ENCODE measurements at regions not wholly inside any gene's neighbourhood (a gene's known extent, or its start where the extent isn't known, plus 50 kb on each side); places are given as distances from the start of the nearest gene placed in this dataset.

DNA sequence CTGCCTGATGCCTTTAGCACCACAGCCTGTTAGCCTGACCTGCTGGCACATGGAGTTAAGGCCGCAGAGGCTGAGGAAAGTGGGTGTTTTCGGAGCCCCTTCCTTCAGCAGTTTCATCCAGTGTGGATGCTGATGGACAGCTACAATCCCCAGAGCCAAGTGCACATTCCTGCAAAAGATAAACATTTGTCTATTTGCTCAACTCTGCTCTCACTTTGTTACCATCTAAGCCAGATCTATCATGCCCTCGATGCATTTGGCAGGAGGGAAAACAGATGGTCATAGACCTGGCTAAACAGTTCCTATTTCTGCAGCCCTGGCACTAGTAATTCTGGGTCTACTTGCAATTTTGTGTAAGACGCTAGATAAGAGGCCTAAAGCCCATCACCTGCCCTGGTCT lies 312.9 kb upstream of the RASGRP1 start:
- H2BK120ac ChIP-seq (replicated peaks; ENCODE audit: low read depth, low read length): no peak overlapping the region
- TF ChIP-seq EGR1 (IDR thresholded peaks at IDR 0.05; ENCODE audit: borderline replicate concordance, low read depth, low read length): no peak
- no peak for TF ChIP-seq GTF2F1 (IDR thresholded peaks at IDR 0.05; ENCODE audit: borderline replicate concordance, low read depth, low read length)
- TF ChIP-seq, protein P1, sequence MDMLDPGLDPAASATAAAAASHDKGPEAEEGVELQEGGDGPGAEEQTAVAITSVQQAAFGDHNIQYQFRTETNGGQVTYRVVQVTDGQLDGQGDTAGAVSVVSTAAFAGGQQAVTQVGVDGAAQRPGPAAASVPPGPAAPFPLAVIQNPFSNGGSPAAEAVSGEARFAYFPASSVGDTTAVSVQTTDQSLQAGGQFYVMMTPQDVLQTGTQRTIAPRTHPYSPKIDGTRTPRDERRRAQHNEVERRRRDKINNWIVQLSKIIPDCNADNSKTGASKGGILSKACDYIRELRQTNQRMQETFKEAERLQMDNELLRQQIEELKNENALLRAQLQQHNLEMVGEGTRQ (IDR thresholded peaks at IDR 0.05; ENCODE audit: low read length): no peak
- TF ChIP-seq, protein P2, sequence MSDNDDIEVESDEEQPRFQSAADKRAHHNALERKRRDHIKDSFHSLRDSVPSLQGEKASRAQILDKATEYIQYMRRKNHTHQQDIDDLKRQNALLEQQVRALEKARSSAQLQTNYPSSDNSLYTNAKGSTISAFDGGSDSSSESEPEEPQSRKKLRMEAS (IDR thresholded peaks at IDR 0.05): no peak
- TF ChIP-seq RNF2 (IDR thresholded peaks at IDR 0.05; ENCODE audit: borderline replicate concordance, low read depth, low read length, missing control alignments, poor library complexity, severe bottlenecking): no peak
- no peak for TF ChIP-seq ASH2L (IDR thresholded peaks at IDR 0.05; ENCODE audit: low read length)
- no peak for TF ChIP-seq RFX5 (IDR thresholded peaks at IDR 0.05; ENCODE audit: borderline replicate concordance, low read depth, low read length)
- TF ChIP-seq SIN3A (conservative IDR thresholded peaks at IDR 0.05 in 1 of 2, IDR thresholded peaks at IDR 0.05 in 1 of 2; ENCODE audit: low read depth in 1 of 2, low read length in 2 of 2): no peak
- no peak for TF ChIP-seq SP4 (IDR thresholded peaks at IDR 0.05; ENCODE audit: low read length)
- FAIRE-seq: no peak
- H3K9me3 ChIP-seq (ENCODE audit: insufficient read depth in 2 of 2, low read depth in 1 of 2, low read length in 1 of 2): no peaks in the 10 kb centered on the region
- no peaks in the 10 kb centered on the region for H3K36me3 ChIP-seq (ENCODE audit: control insufficient read depth in 2 of 4, insufficient read depth in 4 of 4, low read length in 3 of 4)
- H4K91ac ChIP-seq (replicated peaks; ENCODE audit: insufficient read length, low read length): no peak overlapping the region
- ChIA-PET CTCF (ENCODE audit: partially characterized antibody) (no interaction called here), POLR2A (ENCODE audit: partially characterized antibody) (no interaction called here)
- no peaks in the 10 kb centered on the region for H3K79me1 ChIP-seq (ENCODE audit: low read depth, low read length)
- H3K14ac ChIP-seq (ENCODE audit: insufficient read length): no peak overlapping the region
- H3K79me2 ChIP-seq (ENCODE audit: control insufficient read depth in 1 of 2, insufficient read depth in 2 of 2, low read length in 2 of 2): no peaks in the 10 kb centered on the region
- H2BK15ac ChIP-seq (ENCODE audit: low read length): no peak overlapping the region
- no peaks in the 10 kb centered on the region for H3K4me1 ChIP-seq (replicated peaks in 1 of 4; ENCODE audit: control insufficient read depth in 3 of 4, insufficient read depth in 4 of 4, low read length in 3 of 4)
- no peak overlapping the region for H3K4me2 ChIP-seq (ENCODE audit: insufficient read depth in 1 of 2, low read depth in 2 of 2, low read length in 2 of 2)
- no peak overlapping the region for H2BK12ac ChIP-seq (ENCODE audit: low read depth, low read length)
- H3K9ac ChIP-seq (replicated peaks in 1 of 4; ENCODE audit: extremely low read depth in 1 of 4, low read depth in 3 of 4, low read length in 3 of 4): no peak overlapping the region
- no peak overlapping the region for H4K8ac ChIP-seq (ENCODE audit: extremely low read depth, insufficient read depth, low read length)
- H3K23ac ChIP-seq (ENCODE audit: insufficient read length): no peak overlapping the region
- DNase-seq (ENCODE audit: low read depth in 1 of 2, low spot score in 2 of 2): no peak
- H4K20me1 ChIP-seq (replicated peaks in 1 of 2; ENCODE audit: control insufficient read depth in 1 of 2, insufficient read depth in 2 of 2, low read length in 2 of 2): no peaks in the 10 kb centered on the region
- WGBS, 2 experiments (ENCODE audit: extremely low coverage in 1 of 2, insufficient coverage in 1 of 2, insufficient read length in 1 of 2, insufficient replicate concordance in 2 of 2, low coverage in 1 of 2, low lambda C conversion rate in 2 of 2, missing lambda C conversion rate in 1 of 2): 86% methylated on average over 4 of the region's 4 CpGs; no CpG with 5 or more reads in 1 of the 2 experiments
- H3K4me3 ChIP-seq (ENCODE audit: extremely low read depth in 1 of 4, insufficient read depth in 2 of 4, low read depth in 3 of 4, low read length in 4 of 4): no peak overlapping the region
- no peak overlapping the region for H2BK5ac ChIP-seq (ENCODE audit: low read depth, low read length)
- H2AFZ ChIP-seq (ENCODE audit: low read length): no peak overlapping the region; the same call in 1 of the 2 replicates
- H4K5ac ChIP-seq (ENCODE audit: insufficient read length, low read depth, low read length): no peak overlapping the region
- no peaks in the 10 kb centered on the region for H3K23me2 ChIP-seq (ENCODE audit: low read depth, low read length)
- no peak overlapping the region for H2BK20ac ChIP-seq (ENCODE audit: low read length)
- no peaks in the 10 kb centered on the region for H3K27me3 ChIP-seq (replicated peaks in 1 of 4; ENCODE audit: control insufficient read depth in 3 of 4, extremely low read depth in 1 of 4, insufficient read depth in 3 of 4, low read length in 3 of 4)
- no peak overlapping the region for H2AK5ac ChIP-seq (ENCODE audit: low read depth, low read length)
- H3K27ac ChIP-seq (ENCODE audit: low read depth, low read length): no peak overlapping the region
- H3K56ac ChIP-seq (replicated peaks; ENCODE audit: insufficient read length, low read depth, low read length): no peak overlapping the region
- H3K4ac ChIP-seq (replicated peaks; ENCODE audit: insufficient read length, low read depth, low read length): no peak overlapping the region
- H3K18ac ChIP-seq (ENCODE audit: extremely low read depth, low read length): no peak overlapping the region
